GM10847 (cell line): ENCODE measurements at regions not wholly inside any gene's neighbourhood (a gene's known extent, or its start where the extent isn't known, plus 50 kb on each side); places are given as distances from the start of the nearest gene placed in this dataset.

Experiments used
- POLR2A ChIP-seq: IDR thresholded peaks from 2 replicates; pipeline ENCODE4 v1.6.1; 2011; ENCODE audit not compliant: insufficient read length; ENCODE audit errors: extremely low read depth

DNA sequence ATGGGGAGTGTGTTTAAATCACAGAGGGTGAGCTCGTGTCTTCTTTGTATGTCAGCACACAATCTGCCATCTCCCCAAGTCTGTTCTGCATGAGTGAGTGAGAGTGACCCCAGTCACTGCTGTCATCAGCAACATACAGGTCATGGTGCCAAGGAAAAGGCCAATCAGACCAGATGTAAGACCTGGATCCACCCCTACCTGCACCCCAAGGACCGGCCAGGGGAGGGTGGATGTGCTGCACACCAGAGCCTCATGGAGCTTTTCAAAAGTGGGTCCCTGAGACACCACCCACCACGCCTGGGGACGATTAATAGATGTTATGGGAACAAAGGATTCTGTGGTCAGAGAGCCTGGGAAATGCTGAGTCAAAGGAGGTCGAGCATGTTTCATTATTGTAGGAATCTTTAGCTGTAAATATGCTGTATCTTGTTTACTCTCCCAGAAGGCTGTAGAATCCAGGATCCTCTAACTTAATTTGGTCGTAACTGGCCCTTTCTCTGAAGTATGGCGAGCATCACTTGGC, 420.5 kb downstream of the RPS24 start:
- TF ChIP-seq POLR2A, result no peak

DNA sequence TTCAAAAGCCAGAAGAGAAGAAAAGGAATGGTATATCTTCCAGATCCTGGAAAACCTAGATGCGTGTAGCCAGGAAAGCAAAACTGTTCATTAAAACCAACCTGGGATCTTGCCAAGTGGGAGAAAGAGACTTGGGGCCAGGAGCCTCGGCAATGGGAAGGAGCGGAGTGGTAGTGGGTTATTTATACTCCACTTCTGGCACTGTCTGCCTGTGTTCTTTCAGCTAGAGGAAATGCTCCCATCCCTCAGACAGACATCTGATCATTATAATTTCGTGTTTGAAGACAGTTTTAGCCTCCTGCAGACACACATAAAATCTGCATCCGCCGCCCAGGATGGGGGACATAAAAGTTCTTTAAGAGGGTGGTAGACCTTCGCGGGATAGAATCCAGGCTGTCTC, 421.6 kb downstream of the RPS24 start:
- no peak for TF ChIP-seq POLR2A

DNA sequence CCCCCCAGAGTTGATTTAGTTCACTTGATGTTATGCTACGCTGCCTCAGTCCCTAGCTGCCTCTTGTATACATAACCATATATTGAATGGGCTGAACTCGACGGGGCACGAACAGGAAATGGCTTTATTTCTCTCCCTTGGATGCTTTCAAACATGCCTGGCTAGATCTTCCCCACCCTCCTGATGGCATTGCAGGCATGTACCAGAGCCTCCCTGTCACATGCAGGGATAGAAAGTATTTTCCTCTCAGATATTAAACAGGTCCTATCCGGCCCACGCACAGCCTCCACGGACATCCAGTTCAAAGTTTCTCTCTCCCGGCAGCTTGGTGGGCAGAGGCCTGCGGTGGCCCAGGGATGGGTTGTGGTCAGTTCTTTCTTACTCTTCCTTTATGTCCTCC, 422.1 kb downstream of the RPS24 start:
- no peak for TF ChIP-seq POLR2A

DNA sequence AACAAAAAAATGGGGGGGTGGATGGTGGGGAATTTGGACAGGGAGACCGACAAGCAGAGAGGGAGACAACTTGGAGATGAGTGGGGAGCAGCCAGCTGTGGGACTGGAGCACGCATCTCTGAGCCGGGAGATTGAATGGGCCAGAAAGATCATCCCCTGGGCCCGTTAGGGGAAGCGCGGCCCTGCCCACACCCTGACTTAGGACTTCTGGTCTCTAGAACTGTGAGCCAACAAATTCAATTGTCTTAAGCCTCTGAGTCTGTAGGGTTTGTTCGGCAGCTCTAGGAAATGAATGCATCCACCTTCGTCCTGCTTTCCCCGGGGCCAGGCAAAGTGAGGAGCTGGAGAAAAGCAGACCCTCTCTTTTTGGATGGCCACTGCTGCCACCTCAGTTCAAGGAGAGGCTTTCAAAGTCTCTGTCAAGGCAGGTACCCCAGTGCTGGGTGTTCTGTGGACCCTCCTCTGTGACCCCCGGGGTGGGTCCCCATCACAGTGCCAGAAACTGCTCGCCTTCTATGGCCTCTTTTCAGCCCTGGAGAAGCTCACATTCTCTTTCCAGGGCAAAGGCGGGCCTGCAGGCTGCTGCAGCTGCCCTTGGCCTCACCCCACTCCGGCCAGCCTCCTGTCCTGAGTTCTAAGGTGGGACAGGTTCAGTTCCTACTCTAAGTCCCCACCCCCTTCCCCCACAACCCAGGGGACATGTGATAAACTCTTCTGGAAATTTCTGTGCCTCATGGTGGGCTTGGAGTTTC, 423.2 kb downstream of the RPS24 start:
- no peak for TF ChIP-seq POLR2A

- no peak for TF ChIP-seq POLR2A
These were observed 424.3 kb downstream of the RPS24 start for GRCh38 chr10:78457804-78458482.

GRCh38 chr10:78458983-78459638, 425.4 kb downstream of the RPS24 start:
- TF ChIP-seq POLR2A, result no peak

GRCh38 chr10:78459639-78460037, 426.0 kb downstream of the RPS24 start:
- no peak for TF ChIP-seq POLR2A

GRCh38 chr10:78460204-78460603, 426.5 kb downstream of the RPS24 start:
- no peak for TF ChIP-seq POLR2A

DNA sequence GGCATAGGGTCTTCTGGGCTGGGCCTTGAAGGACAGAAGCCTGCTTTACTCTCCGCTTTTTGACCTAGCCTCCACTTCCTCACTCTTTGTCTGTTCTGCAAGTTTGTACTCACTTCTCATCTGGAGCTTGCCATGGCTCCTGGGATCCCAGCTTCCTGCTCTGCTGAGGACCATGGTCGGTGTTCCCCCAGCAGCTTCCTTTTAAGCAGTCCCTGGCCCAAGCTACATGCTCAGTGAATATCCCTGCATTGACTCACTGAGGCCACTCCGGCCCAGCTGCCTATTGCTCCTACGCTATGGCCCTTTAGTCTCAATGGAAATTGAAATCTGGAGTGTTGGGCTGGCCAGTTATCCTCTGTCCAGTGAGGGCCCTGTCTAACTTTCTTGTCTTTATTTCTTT, 427.7 kb downstream of the RPS24 start:
- no peak for TF ChIP-seq POLR2A

DNA sequence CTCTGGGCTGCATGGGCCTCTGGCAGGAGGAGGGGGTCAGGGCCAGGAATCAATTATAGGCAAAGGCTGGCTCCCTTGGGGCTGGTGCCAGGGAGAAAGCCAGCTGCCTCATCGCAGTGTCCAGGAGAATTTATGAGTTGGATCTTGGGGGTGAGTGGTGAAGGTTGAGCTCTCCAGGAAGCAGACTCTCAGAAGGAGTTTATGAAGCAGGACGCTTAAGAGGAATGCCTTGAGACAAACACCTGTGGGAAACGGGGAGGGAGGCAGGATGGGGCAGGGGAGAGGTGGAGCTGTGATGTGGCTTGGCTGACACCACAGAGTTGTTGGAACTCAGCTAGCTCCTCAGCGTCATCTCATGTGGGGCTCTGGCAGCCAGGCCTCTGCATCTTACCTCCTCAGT, 428.5 kb downstream of the RPS24 start:
- TF ChIP-seq POLR2A, result no peak

- TF ChIP-seq POLR2A, result no peak
These were observed 429.1 kb downstream of the RPS24 start for GRCh38 chr10:78462726-78463228.

DNA sequence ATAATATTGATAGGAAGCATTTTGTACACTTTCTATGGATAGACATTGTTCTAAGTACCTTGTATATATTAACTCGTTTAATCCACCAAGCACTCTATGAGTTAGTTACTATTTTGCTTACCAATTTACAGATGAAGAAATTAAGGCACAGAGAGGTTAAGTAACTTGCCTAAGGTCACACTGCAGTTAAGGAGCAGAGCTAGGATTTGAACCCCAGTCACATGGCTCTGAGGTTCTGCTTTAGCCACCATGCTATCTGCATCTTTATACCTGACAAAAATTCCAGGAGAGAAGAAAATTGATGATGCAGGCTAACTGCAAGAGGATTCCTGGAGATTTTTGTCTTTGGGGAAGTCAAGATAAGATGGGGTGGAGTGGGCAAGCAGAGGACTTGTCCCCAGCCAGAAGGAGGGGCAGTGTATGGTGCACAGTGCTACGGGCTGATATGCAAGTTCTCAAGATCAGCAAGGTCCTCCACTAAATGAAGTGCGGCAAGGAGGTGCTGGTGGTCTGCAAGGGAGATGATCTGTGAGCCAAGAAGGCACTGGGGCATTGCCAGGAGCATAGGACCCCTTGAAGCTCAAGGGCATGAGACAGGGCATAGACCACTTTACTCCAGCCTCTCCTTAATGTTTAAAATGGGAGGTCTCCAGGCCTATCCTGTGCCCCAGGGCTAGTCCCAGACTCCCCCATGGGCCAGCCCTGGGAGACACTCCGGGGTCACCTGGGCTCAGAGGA, 430.6 kb downstream of the RPS24 start:
- TF ChIP-seq POLR2A, result no peak

- TF ChIP-seq POLR2A, result no peak
These were observed 431.2 kb downstream of the RPS24 start for GRCh38 chr10:78464856-78465267.

GRCh38 chr10:78465431-78465830, 431.8 kb downstream of the RPS24 start:
- no peak for TF ChIP-seq POLR2A

- no peak for TF ChIP-seq POLR2A
These were observed 433.9 kb downstream of the RPS24 start for GRCh38 chr10:78467496-78468106.
